ENCODE measurements at regions not wholly inside any gene's neighbourhood (a gene's known extent, or its start where the extent isn't known, plus 50 kb on each side); places are given as distances from the start of the nearest gene placed in this dataset.

DNA sequence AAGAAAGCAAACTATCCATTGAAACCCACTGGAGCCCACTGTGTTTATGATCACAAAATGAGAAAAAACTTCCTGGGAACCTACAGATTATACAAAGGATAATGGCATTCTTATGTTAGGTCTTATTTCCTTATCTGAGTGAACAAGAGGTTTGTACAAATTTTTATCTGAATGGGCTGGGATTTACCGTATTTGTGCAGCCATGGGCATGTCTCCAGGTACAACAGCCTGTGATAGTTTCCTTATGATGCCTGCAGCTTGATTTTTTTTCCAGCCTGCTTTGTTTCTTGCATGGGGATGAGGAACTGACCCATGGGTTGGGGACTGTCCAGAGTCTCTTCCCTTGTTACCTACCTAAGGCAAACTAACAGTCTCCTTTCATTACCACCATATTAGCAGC, 244.0 kb upstream of the RBMY1B start:
- no peak overlapping the region for H3K27ac Mint-ChIP-seq
- CTCF ChIA-PET = no interaction called here
- ATAC-seq (no peak), DNase-seq (ENCODE audit: low spot score) (no peak)
- no peaks in the 10 kb centered on the region for H3K4me1 Mint-ChIP-seq
- H3K9me3 Mint-ChIP-seq = peaks cover 28% of the 10 kb centered on the region
- H3K36me3 Mint-ChIP-seq = peaks cover 19% of the 10 kb centered on the region
- TF ChIP-seq GTF2I (CRISPR knock-in tag; conservative IDR thresholded peaks at IDR 0.05) = no peak
- TF ChIP-seq, protein P1, sequence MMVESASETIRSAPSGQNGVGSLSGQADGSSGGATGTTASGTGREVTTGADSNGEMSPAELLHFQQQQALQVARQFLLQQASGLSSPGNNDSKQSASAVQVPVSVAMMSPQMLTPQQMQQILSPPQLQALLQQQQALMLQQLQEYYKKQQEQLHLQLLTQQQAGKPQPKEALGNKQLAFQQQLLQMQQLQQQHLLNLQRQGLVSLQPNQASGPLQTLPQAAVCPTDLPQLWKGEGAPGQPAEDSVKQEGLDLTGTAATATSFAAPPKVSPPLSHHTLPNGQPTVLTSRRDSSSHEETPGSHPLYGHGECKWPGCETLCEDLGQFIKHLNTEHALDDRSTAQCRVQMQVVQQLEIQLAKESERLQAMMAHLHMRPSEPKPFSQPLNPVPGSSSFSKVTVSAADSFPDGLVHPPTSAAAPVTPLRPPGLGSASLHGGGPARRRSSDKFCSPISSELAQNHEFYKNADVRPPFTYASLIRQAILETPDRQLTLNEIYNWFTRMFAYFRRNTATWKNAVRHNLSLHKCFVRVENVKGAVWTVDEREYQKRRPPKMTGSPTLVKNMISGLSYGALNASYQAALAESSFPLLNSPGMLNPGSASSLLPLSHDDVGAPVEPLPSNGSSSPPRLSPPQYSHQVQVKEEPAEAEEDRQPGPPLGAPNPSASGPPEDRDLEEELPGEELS (CRISPR knock-in tag; IDR thresholded peaks at IDR 0.05) = no peak
- TF ChIP-seq HMGA2 (CRISPR knock-in tag; IDR thresholded peaks at IDR 0.05) = no peak
- no peak for TF ChIP-seq SOX15 (CRISPR knock-in tag; IDR thresholded peaks at IDR 0.05)
- TF ChIP-seq, protein P2, sequence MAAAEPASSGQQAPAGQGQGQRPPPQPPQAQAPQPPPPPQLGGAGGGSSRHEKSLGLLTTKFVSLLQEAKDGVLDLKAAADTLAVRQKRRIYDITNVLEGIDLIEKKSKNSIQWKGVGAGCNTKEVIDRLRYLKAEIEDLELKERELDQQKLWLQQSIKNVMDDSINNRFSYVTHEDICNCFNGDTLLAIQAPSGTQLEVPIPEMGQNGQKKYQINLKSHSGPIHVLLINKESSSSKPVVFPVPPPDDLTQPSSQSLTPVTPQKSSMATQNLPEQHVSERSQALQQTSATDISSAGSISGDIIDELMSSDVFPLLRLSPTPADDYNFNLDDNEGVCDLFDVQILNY (CRISPR knock-in tag; IDR thresholded peaks at IDR 0.05) = no peak
- TF ChIP-seq EMX1 (CRISPR knock-in tag; IDR thresholded peaks at IDR 0.05) = no peak
- no peak for TF ChIP-seq ZNF396 (CRISPR knock-in tag; IDR thresholded peaks at IDR 0.05; ENCODE audit: borderline replicate concordance)
- TF ChIP-seq ZNF423 (CRISPR knock-in tag; IDR thresholded peaks at IDR 0.05) = no peak
- TF ChIP-seq NFYB (CRISPR knock-in tag; conservative IDR thresholded peaks at IDR 0.05; ENCODE audit: low read depth) = no peak
- TF ChIP-seq, protein P3, sequence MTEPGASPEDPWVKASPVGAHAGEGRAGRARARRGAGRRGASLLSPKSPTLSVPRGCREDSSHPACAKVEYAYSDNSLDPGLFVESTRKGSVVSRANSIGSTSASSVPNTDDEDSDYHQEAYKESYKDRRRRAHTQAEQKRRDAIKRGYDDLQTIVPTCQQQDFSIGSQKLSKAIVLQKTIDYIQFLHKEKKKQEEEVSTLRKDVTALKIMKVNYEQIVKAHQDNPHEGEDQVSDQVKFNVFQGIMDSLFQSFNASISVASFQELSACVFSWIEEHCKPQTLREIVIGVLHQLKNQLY (CRISPR knock-in tag; IDR thresholded peaks at IDR 0.05) = no peak
- TF ChIP-seq ZNF317 (CRISPR knock-in tag; IDR thresholded peaks at IDR 0.05; ENCODE audit: borderline replicate concordance, low read depth) = no peak
- TF ChIP-seq, protein P4, sequence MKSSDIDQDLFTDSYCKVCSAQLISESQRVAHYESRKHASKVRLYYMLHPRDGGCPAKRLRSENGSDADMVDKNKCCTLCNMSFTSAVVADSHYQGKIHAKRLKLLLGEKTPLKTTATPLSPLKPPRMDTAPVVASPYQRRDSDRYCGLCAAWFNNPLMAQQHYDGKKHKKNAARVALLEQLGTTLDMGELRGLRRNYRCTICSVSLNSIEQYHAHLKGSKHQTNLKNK (CRISPR knock-in tag; IDR thresholded peaks at IDR 0.05) = no peak
- no peak for TF ChIP-seq CREB1 (CRISPR knock-in tag; IDR thresholded peaks at IDR 0.05)
- no peak for TF ChIP-seq JUN (CRISPR knock-in tag; IDR thresholded peaks at IDR 0.05)
- no peak for TF ChIP-seq ZNF219 (CRISPR knock-in tag; IDR thresholded peaks at IDR 0.05; ENCODE audit: borderline replicate concordance)
- TF ChIP-seq ETV6 (CRISPR knock-in tag; IDR thresholded peaks at IDR 0.05) = no peak
- TF ChIP-seq, protein P5, sequence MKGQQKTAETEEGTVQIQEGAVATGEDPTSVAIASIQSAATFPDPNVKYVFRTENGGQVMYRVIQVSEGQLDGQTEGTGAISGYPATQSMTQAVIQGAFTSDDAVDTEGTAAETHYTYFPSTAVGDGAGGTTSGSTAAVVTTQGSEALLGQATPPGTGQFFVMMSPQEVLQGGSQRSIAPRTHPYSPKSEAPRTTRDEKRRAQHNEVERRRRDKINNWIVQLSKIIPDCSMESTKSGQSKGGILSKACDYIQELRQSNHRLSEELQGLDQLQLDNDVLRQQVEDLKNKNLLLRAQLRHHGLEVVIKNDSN (CRISPR knock-in tag; IDR thresholded peaks at IDR 0.05) = no peak
- TF ChIP-seq NR2C2 (CRISPR knock-in tag; IDR thresholded peaks at IDR 0.05) = no peak
- TF ChIP-seq, protein P6, sequence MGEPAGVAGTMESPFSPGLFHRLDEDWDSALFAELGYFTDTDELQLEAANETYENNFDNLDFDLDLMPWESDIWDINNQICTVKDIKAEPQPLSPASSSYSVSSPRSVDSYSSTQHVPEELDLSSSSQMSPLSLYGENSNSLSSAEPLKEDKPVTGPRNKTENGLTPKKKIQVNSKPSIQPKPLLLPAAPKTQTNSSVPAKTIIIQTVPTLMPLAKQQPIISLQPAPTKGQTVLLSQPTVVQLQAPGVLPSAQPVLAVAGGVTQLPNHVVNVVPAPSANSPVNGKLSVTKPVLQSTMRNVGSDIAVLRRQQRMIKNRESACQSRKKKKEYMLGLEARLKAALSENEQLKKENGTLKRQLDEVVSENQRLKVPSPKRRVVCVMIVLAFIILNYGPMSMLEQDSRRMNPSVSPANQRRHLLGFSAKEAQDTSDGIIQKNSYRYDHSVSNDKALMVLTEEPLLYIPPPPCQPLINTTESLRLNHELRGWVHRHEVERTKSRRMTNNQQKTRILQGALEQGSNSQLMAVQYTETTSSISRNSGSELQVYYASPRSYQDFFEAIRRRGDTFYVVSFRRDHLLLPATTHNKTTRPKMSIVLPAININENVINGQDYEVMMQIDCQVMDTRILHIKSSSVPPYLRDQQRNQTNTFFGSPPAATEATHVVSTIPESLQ (CRISPR knock-in tag; IDR thresholded peaks at IDR 0.05) = no peak
- TF ChIP-seq, protein P7, sequence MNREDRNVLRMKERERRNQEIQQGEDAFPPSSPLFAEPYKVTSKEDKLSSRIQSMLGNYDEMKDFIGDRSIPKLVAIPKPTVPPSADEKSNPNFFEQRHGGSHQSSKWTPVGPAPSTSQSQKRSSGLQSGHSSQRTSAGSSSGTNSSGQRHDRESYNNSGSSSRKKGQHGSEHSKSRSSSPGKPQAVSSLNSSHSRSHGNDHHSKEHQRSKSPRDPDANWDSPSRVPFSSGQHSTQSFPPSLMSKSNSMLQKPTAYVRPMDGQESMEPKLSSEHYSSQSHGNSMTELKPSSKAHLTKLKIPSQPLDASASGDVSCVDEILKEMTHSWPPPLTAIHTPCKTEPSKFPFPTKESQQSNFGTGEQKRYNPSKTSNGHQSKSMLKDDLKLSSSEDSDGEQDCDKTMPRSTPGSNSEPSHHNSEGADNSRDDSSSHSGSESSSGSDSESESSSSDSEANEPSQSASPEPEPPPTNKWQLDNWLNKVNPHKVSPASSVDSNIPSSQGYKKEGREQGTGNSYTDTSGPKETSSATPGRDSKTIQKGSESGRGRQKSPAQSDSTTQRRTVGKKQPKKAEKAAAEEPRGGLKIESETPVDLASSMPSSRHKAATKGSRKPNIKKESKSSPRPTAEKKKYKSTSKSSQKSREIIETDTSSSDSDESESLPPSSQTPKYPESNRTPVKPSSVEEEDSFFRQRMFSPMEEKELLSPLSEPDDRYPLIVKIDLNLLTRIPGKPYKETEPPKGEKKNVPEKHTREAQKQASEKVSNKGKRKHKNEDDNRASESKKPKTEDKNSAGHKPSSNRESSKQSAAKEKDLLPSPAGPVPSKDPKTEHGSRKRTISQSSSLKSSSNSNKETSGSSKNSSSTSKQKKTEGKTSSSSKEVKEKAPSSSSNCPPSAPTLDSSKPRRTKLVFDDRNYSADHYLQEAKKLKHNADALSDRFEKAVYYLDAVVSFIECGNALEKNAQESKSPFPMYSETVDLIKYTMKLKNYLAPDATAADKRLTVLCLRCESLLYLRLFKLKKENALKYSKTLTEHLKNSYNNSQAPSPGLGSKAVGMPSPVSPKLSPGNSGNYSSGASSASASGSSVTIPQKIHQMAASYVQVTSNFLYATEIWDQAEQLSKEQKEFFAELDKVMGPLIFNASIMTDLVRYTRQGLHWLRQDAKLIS (CRISPR knock-in tag; IDR thresholded peaks at IDR 0.05; ENCODE audit: borderline replicate concordance) = no peak
- POLR2A ChIA-PET = no interaction called here
- H3K4me3 Mint-ChIP-seq = no peak overlapping the region
- H3K27me3 Mint-ChIP-seq (ENCODE audit: low read depth) = no peaks in the 10 kb centered on the region; the same call in 1 of the 2 replicates

All from WTC11 (cell line).